Gastroesophageal sphincter (tissue), 4 donors: ENCODE measurements at regions not wholly inside any gene's neighbourhood (a gene's known extent, or its start where the extent isn't known, plus 50 kb on each side); places are given as distances from the start of the nearest gene placed in this dataset.

Source experiments
- ATAC-seq: fragments of 150-250 bp; one replicate; pipeline ENCODE4 v1.9.1; 2016; ENCODE audit warnings: mild to moderate bottlenecking, moderate library complexity
- H3K27ac ChIP-seq, 4 donors: fragments of 200-600 bp; sonication (generic) in 3 of 4; 1 replicate in 3 of 4; 2 replicates in 1 of 4; pipeline ENCODE4 v1.5.1; 2016 to 2019
- H3K27me3 ChIP-seq: fragments of 200-600 bp; sonication (generic); one replicate; pipeline ENCODE4 v1.5.1; 2019
- H3K36me3 ChIP-seq, 2 donors: fragments of 200-600 bp; sonication (generic); one replicate each; pipeline ENCODE4 v1.5.1; 2019; ENCODE audit warnings: control low read depth in 1 of 2
- H3K4me1 ChIP-seq, 3 donors: fragments of 200-600 bp; sonication (generic); 1 replicate in 2 of 3; 2 replicates in 1 of 3; pipeline ENCODE4 v1.5.1; 2016 to 2019; ENCODE audit warnings: control low read depth in 2 of 3
- H3K4me3 ChIP-seq, 2 donors: fragments of 200-600 bp; sonication (generic); one replicate each; pipeline ENCODE4 v1.5.1; 2019; ENCODE audit warnings: mild to moderate bottlenecking in 1 of 2, moderate library complexity in 1 of 2
- H3K9me3 ChIP-seq, 3 donors: fragments of 200-600 bp; sonication (generic); one replicate each; pipeline ENCODE4 v1.5.1; 2017 to 2019; ENCODE audit warnings: control low read depth in 2 of 3
- CTCF ChIP-seq, 4 experiments: fragments of 200-600 bp in 2 of 4; fragments of 450-650 bp in 2 of 4; sonication (generic) in 1 of 4; IDR thresholded peaks; one replicate each; pipeline ENCODE4 v1.5.1; 2017 to 2019; ENCODE audit warnings: antibody characterized with exemption in 4 of 4, mild to moderate bottlenecking in 2 of 4, moderate library complexity in 2 of 4
- EP300 ChIP-seq: sonication (generic); formaldehyde crosslinking; IDR thresholded peaks from one replicate; pipeline ENCODE4 v1.6.1; 2017; ENCODE audit warnings: antibody characterized with exemption, mild to moderate bottlenecking
- POLR2A ChIP-seq, 2 donors: fragments of 450-650 bp; IDR thresholded peaks; one replicate each; pipeline ENCODE4 v1.6.1; 2017; ENCODE audit warnings: antibody characterized with exemption in 2 of 2, mild to moderate bottlenecking in 2 of 2, moderate library complexity in 1 of 2
- POLR2AphosphoS5 ChIP-seq: sonication (generic); formaldehyde crosslinking; IDR thresholded peaks from one replicate; pipeline ENCODE4 v1.6.1; 2017; ENCODE audit warnings: antibody characterized with exemption
- WGBS, 2 donors: methylation state at CpG; one replicate each; pipeline ENCODE4 v1.1.5; 2018; ENCODE audit warnings: low coverage in 1 of 2; 5-methylcytosine and 5-hydroxymethylcytosine counted together

GRCh38 chr6:100176951-100177710 is 183.1 kb upstream of the MCHR2 start:
- H3K27me3 ChIP-seq: peaks cover 4% of the 10 kb centered on the region
- TF ChIP-seq CTCF (IDR thresholded peaks at IDR 0.05) (no peak), EP300 (no peak), POLR2AphosphoS5 (no peak), POLR2A (IDR thresholded peaks at IDR 0.05) (no peak)
- H3K4me1 ChIP-seq: peaks cover 0 to 17% (median 0%) of the 10 kb centered on the region in 3 donors
- ATAC-seq: peak; percentile 22
- WGBS, 2 donors: 31% methylated on average over 2 of the region's 4 CpGs; no CpG with 5 or more reads in 1 of the 2 donors
- no peaks in the 10 kb centered on the region for H3K36me3 ChIP-seq
- no peak overlapping the region for H3K4me3 ChIP-seq
- H3K27ac ChIP-seq: no peak overlapping the region
- H3K9me3 ChIP-seq: no peaks in the 10 kb centered on the region

- no peak overlapping the region for H3K4me3 ChIP-seq
- H3K9me3 ChIP-seq: no peaks in the 10 kb centered on the region
- TF ChIP-seq POLR2AphosphoS5 (no peak), CTCF (IDR thresholded peaks at IDR 0.05) (peak in 1 of 4 experiments; percentile 17), POLR2A (IDR thresholded peaks at IDR 0.05) (no peak)
- H3K27ac ChIP-seq: no peak overlapping the region
- peaks cover 4% of the 10 kb centered on the region for H3K27me3 ChIP-seq
- 12 to 35% methylated on average over 3 to 5 of the region's 6 CpGs for WGBS, 2 donors
- ATAC-seq: no peak
- no peaks in the 10 kb centered on the region for H3K36me3 ChIP-seq
- H3K4me1 ChIP-seq: peaks cover 0 to 17% (median 0%) of the 10 kb centered on the region in 3 donors
Measured at GRCh38 chr6:100176311-100176950, 182.4 kb upstream of the MCHR2 start.

- Histone ChIP-seq H3K4me1 (peaks cover 0 to 17% (median 0%) of the 10 kb centered on the region in 3 donors), H3K4me3 (no peak overlapping the region), H3K27ac (no peak overlapping the region), H3K9me3 (no peaks in the 10 kb centered on the region), H3K27me3 (peaks cover 4% of the 10 kb centered on the region), H3K36me3 (no peaks in the 10 kb centered on the region)
- WGBS, 2 donors: 19 to 22% methylated on average over 1 of the region's 1 CpG
- TF ChIP-seq CTCF (IDR thresholded peaks at IDR 0.05): no peak
- TF ChIP-seq POLR2AphosphoS5: no peak
- no peak for TF ChIP-seq EP300
- TF ChIP-seq POLR2A (IDR thresholded peaks at IDR 0.05): no peak
- peak; percentile 38 for ATAC-seq
Measured at GRCh38 chr6:100175814-100176310, 181.8 kb upstream of the MCHR2 start.

- no peak overlapping the region for H3K27ac ChIP-seq
- no peaks in the 10 kb centered on the region for H3K36me3 ChIP-seq
- H3K4me3 ChIP-seq: no peak overlapping the region
- no peaks in the 10 kb centered on the region for H3K9me3 ChIP-seq
- peaks cover 0 to 17% (median 0%) of the 10 kb centered on the region in 3 donors for H3K4me1 ChIP-seq
- TF ChIP-seq POLR2A (IDR thresholded peaks at IDR 0.05) (no peak), POLR2AphosphoS5 (no peak), EP300 (no peak), CTCF (IDR thresholded peaks at IDR 0.05) (no peak)
- no peak for ATAC-seq
- 89% methylated on average over 1 of the region's 1 CpG for WGBS, 2 donors
- H3K27me3 ChIP-seq: peaks cover 4% of the 10 kb centered on the region
Measured at GRCh38 chr6:100173211-100173610, 179.2 kb upstream of the MCHR2 start.
